ENCODE measurements at regions not wholly inside any gene's neighbourhood (a gene's known extent, or its start where the extent isn't known, plus 50 kb on each side); places are given as distances from the start of the nearest gene placed in this dataset.

DNA sequence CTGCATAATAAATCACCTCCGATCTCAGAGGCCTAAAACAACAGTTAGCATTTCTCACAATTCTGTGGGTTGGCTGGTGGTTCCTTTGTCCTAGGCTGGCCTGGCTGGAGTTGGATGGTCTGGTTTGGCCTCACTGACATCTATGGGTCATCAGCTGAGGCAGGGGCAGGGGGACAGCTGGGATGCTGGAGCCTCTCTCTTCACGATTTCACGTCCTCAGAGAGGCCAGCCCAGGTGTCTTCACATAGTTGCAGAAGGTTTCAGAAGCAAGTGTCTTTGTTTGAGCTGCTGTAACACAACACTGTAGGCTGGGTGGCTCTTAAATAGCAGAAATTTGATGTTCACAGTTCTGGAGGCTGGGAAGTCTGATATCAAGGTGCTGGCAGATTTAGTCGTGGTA, 155.5 kb upstream of the CACNA1E start:
- TF ChIP-seq CTCF (IDR thresholded peaks at IDR 0.05): no peak
- TF ChIP-seq POLR2A (IDR thresholded peaks at IDR 0.05): no peak

All from tibial nerve (tissue), 3 donors.